HG03558 (cell line): ENCODE measurements at regions not wholly inside any gene's neighbourhood (a gene's known extent, or its start where the extent isn't known, plus 50 kb on each side); places are given as distances from the start of the nearest gene placed in this dataset.
"Not testable (repeated sequence)": the region's sequence is repeated elsewhere in the genome, so short reads cannot be mapped to it uniquely, and the experiment has no call there.

Source experiments
- ATAC-seq: cut with Tn5 transposase; IDR thresholded peaks from one replicate; pipeline ENCODE4 v1.9.1; 2021; ENCODE audit warnings: moderate number of reproducible peaks; ENCODE audit not compliant: unreplicated experiment; ENCODE audit errors: extremely low read depth

DNA sequence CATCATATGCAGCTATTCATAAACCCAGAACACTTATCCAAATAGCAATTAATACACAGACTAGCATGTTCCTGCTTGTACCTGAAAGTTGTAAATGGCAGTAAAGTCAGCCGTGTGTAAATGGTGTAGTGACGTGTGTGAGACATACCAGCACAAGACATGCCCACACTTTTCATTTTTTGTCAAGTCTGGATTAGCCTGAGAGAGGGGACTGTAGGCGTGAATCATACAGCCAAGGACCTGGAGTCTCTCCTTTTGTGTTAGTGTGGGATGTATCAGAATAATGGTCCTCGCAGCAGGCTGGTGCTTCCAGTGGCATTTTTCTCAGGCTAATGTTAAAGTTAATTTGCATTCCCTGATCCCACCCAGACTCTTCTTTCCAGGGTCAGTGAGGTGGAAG, 116.8 kb upstream of the BMAL1 start:
- ATAC-seq, result no peak

DNA sequence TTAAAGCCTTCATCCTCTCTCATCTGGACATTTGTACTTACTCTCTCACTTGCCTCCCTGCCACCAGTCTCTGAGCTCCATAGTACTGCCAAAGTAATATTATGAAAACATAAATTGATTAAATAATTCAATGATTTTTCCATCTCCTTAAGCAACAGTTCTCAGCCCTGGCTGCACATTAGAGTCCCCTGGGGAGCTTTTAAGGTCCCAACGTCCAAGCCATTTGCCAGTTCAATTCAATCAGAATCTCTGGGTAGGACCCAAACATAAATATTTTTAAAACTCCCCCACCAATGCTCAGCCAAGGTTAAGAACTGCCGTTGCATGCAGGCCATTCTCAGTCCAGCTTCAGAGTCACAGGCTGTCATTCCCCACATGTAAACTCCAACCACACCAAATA, 114.4 kb upstream of the BMAL1 start:
- no peak for ATAC-seq

DNA sequence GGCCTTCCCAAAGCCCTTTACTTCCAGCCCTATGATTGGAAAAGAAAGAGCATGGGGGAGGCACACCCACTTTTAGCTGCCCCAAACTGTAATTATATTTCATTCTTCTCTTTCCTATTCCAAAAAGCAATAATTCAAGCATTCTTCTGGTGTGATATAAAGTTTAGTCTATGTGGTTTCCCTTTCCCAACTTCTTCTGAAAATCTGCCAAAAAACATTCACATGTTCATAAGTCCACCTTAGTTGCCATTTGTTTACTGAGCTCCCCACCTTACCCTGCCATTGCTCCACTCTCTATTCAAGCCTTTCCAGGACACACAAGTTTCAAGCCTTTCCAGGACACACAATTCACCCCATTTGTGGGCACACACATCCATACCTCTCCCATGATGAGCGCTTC, 111.6 kb upstream of the BMAL1 start:
- ATAC-seq, result no peak

DNA sequence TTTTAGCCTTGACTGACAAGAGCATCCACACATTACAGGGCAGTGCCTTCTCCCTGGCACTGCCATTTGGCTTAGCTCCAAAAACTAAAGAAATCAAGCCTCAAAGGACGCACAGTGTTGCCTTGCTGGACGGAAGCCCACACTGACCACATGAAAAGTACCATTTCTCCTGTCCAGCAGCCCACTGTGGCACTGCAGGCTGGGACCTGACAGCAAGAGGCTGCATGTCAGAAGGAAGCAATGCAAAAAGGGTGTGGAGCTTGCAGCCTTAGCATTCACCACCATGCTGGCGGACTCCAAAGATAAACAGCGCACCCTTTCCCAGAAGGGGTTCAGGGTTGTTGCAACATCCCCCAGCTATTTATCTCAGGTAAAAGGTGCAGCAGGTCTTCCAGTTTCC, 109.3 kb upstream of the BMAL1 start:
- no peak for ATAC-seq

DNA sequence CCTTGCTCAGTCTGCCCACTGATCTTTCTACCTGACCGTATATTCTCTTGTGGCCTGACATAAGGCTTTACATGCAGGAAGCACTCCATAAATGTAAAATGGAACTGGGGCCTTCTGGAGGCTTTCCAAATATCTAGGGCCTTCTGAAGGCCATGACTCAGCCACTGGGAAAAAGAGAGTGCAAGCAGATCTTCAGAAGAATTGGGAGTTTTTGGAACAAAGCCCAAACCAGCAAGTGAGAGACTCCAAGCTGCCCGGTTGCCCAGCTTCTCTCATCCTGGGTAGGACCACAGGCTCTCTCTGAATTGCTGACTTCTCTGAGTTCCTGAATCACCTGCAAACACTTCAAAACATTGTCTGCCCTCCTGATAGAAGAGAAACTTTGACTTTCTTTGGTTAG, 107.9 kb upstream of the BMAL1 start:
- no peak for ATAC-seq

DNA sequence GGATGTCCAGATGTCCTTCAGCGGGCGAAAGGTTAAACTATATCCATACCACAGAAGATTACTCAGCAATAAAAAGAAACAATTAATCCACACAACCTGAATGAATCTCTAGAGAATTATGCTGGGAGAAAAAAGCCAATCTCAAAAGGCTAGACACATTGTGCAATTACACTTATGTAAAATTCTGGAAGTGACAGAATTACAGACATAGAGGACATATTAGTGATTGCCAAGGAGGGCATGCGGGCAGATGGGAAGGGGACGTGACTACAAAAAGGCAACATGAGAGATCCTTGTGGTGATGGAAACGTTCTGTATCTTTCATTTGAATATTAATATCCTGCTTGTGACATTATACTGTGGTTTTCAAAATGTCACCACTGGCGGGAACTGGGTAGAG, 103.5 kb upstream of the BMAL1 start:
- ATAC-seq, result no peak

DNA sequence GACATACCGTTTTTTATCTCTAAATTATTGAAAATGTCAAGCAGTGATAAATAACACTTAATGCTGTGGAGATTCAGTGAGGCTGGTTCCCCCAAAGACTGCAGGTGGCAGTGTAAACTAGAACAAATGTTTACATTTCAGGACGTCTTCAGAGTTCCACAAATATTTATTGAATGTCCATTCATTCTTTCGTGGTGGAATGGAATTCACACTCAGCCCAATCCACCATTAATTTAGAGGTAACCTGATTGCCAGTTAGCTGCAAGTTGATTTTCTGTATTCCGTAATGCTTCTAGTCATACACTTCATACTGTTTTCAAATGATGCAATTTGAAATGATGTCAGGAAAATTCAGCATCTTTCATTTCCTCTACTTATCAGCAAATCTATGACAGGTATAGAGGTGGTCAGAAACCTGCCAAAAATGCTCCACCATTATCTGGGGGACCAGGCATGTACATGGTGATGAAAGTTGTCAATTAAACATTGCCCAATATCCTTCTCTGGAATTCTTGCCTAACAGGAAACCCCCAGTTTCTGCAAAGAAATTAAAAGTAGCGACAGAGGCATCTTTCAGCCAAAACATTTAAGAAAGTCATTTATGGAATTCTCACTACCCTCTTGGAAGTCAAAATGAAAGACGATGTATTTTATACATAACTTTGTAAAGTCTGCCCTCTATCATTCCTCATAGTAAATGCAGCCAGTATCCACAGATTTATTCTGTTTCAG, 94.3 kb upstream of the BMAL1 start:
- ATAC-seq, result no peak

DNA sequence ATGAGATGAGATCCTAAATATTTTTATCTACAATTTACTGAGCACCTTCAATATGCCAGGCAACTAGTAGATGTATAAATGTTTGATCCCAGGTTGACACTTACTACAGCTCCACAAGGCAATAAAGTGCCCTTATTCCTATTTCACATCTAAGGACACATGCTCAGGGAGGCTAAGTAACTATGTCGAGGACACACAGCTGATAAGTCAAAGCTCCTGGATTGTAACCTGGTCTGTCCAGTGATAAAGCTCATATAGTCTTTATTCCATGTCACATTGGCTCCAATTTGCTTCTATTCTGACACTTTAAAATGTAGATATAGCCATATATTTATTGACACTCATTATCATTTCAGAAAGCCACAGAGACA, 93.8 kb upstream of the BMAL1 start:
- ATAC-seq, result no peak

DNA sequence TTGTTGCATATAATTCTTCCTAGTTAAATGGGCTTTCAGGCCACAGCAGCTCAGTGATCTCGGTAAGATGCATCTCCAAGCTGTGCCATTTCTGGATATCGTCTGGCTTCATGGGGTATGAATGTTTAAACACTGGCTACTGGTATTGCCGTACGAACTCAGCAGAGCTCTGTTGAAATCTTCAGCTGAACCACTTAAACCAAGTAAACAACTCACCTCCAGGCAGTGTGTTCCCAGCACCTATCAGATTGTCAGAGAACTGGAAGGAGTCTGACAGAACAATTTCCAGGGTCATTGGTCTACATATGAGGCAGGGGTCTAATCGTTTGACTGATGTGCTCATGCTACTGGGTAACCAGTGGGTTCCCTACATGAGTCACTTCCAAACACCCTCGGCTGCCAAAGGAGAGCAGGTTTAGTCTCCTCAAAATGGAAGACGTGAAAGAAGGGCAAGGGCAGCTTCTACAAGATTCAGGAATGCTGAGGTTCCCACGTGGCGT, 93.2 kb upstream of the BMAL1 start:
- no peak for ATAC-seq

DNA sequence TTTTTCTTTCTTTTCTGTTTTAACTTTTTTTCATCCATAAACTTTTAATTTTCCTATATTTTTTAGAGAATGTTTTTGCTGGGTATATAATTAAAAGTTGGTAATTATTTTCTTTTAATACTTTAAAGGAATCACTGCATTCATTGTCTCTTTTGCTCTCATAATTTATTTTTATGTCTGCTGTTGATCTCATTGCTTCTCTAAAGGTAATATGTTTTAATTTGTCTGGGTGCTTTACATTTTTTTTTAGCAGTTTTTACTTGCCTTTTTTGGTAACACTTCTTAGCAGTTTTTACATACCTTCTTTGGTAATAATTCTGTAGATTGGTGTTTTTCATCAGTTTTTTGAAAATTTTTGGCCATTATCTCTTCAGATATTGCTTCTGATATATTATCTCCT, 89.4 kb upstream of the BMAL1 start:
- no peak for ATAC-seq

DNA sequence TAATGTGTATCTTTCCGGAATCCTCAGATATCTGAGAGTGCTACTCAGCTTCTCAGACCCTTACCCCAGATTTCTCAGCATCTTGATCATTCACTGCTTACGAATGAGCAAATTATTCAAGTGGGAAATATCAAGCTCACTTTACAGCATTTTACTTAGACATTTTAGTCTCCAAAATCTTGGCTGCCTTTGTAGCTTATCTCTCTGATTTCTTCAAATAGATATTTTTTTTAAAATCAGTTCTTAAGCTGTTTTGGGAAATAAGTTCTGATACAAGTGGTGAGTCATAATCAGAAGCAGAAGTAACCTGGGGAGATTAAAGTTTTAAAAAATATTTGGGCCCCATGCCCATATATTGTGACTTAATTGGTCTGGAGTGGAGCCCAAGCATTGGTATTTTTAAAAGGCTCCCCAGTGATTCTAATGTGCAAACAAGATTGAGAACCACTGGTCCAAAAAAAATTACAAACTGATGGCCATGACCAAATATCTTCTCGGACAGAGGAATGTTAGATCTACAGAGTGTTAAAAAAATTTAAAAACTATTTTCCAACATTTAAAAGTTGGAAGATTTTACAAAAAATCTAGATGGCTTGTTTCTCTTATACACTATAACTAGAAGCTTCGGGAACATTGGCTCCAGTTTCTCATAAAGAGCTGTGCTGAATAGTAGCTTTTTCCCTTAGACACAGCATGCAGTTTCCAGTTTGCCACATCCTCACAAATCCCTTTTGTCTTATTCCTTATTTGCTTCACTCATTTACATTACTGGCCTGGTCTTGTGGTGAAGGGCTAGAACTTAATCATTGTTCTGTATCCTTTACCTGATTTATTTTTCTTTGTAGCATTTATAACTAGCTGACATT, 87.8 kb upstream of the BMAL1 start:
- ATAC-seq, result no peak

DNA sequence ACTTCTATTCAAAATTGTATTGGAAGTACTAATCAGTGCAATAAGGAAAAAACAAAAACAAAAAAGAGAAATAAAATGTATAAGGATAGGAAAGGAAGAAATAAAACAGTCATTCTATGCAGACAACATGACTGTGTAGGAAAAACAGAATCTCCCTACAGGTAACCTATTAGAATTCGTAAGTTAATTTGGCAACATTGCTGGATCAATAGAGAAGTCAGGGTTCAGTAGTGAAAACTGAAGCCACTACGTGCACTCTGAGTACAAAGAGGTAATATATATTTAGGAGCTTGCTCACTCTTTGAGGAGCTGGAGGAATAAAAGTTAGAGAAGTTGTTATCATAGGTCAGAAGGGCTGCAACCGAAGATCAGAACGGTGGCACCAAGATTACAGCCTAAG, 84.0 kb upstream of the BMAL1 start:
- ATAC-seq, result no peak

DNA sequence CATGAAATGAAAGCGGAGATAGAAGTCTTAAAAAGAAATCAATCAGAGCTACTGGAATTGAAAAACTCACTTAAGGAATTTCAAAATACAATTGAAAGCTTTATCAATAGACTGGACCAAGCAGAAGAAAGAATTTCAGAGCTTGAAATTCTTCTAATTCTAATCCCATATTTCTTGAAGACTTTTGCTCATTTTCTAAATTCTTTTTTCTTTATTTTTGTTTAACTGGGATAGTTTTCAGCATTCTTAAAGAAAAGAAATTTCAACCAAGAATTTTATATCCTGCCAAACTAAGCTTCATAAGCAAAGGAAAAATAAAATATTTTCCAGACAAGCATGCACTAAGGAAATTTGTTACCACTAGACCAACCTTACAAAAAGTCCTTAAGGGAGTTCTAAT, 80.2 kb upstream of the BMAL1 start:
- not testable (repeated sequence) for ATAC-seq

DNA sequence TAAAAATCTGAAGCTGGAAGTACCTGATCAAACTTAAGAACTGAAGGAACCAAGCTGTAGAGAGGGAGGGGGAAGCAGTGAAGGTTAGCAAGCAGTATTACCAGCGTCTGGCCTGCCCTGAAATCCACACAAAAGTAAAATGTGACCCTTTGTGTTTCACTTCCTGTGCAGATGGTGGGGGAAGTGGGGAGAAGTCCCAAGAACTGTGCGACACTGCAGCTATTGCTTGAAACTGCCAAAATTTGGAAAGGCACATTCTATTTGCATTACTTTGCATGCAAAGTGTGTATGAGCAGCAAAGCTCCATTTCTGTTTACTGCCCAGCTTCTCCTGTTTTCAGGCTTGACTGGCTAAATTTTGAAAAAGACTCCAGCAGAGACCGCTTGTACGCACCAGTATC, 72.1 kb upstream of the BMAL1 start:
- ATAC-seq, result no peak

DNA sequence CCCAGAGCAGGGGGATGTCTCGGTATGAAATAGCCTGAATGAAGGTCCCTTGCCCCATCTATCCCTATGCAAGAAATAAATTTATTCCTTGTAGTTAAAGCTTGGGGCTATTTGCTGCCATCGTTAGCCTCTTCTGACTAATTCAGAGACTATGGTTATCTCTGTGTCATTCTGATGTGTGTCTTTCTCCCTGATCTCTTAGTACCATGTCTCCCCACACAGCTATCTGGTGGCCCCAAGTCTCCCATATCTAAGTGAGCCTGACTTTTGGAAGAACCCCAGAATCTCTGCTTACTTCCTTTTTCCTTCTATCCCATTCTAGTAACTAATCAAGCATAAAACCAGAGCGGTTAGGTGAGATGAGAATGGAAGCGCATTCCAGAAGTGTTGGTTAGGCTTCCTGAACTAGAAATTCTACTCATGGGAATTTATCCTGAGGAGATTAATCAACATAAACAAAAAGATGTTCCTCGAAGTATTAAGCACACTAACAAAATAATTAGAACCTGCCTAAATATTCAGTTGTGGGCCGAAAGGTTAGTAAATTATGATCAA, 71.4 kb upstream of the BMAL1 start:
- no peak for ATAC-seq

DNA sequence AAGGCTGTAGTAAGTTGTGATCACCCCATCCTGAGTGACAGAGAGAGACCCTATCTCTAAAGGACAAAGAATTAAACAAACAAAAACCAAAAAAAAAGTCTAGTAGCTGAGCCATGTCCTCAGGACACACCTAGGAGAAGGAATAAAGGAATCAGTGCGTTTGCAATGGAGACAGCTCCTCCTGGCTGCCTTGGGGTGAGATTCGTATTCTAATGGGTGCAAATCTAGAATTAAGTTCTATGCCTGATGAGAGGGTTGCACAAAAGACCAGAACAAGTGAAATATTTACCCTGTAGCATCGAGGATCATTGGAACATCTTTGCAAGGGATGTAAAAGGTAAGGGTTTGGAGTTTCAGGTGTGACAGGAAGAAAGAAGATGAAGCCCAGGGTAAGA, 70.3 kb upstream of the BMAL1 start:
- no peak for ATAC-seq

DNA sequence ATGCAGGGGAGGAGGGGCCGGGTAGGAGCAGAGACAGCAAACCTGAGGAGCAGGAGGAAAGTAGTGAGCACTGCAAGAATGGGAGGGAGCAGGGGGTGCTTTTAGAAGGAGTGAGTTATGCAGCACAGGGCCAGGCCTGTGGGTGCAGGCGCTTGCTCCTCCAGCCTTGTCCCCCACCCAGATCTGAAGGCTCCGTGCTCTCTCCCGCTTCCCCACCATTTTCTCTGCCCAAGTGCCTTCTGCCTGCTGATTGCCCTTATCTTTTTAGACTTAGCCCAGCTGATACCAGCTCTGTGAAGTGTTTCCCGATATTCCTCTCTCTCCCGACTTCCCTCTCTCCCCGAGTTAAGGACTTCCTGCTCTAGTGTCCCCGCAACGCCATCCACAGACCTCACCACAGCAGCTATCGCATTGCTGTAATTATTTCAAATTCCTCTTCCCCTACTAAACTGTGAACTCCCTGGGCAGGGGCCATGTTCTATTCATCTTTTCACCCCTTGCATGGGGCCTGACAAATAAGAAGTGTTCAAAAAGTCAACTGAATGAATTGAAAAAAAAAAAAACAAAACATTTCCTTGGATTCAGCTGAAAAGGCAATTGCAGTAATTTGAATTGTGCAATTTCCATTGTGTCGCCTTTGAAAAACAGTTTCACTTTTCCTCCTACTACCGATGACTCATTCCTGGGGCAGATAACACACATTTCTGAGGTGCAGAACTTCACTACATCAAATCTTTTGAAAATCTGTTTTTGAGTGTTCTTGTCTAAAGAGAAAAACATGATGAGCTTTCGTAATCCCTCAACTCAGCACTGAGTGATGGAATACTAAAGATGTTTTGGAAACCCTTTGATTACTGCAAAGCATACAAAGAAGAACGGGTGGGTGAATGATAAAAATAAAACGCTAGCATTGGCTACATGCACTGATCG, 69.7 kb upstream of the BMAL1 start:
- ATAC-seq, result no peak

DNA sequence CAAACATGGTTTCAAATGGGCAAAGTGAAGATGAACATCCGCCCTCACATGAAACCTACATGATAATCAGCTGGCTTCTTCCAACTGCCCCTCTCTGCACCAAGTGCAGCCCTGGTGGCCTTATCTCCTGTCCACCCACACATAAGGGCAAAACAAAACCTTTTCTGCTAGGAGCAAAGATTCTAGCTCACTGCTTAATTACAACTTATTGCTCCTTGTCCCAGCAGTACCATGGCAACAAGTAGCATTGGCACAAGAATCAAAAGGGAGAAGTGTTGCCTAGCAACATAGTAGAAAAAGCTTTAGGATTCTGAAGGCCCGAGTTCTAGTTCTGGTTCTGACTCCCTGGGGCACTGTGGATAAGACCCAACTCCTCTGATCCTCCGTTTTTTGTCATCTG, 68.7 kb upstream of the BMAL1 start:
- no peak for ATAC-seq

DNA sequence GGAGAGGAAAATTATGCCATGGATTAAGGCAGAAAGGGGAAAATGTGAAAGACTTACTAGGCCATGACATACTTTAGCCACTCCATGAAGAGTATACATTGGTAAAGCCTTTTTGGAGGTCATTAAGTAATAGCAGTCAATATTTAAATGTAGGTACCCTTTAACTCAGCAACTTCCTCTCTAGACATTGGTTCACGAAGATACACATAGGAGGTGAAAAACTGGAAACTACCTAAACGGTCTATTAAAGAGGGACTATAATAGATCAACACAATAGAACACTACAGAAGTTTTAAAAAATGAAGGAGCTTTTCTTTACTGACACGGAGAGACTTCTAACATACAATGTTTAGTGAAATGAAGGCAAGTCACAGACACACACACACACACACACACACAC, 68.2 kb upstream of the BMAL1 start:
- ATAC-seq, result no peak

DNA sequence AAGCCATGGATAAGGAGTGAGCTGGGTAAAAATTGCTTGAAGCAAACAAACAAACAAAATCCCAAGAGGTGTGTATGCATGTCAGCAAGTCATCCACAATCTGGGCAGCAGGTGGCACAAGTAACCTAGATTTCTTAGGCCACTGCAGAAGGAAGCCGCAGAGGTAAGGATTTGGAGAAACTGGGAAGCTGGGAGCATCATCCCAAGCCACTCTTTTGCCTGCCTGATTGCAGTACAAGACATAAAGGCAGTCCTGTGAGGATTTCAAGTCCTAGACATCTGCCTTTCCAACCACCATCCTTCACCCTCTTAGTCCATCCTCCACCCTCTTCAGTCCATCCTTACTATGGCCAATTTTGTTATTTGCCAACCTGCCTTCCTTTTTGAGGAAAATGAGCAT, 67.2 kb upstream of the BMAL1 start:
- no peak for ATAC-seq
